ENCODE measurements at regions not wholly inside any gene's neighbourhood (a gene's known extent, or its start where the extent isn't known, plus 50 kb on each side); places are given as distances from the start of the nearest gene placed in this dataset.

DNA sequence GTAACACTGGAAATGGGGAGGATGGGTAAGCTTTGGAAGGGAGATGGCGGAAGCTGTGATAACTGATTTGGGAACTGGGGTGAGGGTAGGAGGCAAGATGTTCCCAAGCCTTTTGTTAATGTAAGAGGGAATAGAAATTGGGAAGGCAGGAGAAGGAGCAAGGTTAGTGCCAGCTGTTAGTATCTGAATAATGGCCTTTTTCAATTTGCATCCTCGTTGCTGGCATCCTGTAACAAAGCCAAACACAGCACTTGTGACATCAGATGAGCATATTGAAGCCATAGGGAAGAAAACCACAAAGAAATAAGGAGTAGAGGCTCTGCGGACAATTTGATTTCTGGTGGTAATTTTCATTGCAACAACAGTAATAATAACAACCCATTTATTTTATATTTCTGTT, 70.9 kb upstream of the CLMP start:
- TF ChIP-seq, protein P1, sequence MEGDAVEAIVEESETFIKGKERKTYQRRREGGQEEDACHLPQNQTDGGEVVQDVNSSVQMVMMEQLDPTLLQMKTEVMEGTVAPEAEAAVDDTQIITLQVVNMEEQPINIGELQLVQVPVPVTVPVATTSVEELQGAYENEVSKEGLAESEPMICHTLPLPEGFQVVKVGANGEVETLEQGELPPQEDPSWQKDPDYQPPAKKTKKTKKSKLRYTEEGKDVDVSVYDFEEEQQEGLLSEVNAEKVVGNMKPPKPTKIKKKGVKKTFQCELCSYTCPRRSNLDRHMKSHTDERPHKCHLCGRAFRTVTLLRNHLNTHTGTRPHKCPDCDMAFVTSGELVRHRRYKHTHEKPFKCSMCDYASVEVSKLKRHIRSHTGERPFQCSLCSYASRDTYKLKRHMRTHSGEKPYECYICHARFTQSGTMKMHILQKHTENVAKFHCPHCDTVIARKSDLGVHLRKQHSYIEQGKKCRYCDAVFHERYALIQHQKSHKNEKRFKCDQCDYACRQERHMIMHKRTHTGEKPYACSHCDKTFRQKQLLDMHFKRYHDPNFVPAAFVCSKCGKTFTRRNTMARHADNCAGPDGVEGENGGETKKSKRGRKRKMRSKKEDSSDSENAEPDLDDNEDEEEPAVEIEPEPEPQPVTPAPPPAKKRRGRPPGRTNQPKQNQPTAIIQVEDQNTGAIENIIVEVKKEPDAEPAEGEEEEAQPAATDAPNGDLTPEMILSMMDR (IDR thresholded peaks at IDR 0.05; ENCODE audit: unreplicated experiment) = no peak
- CTCF ChIA-PET = no interaction called here
- Mint-ChIP-seq H3K27ac (ENCODE audit: low read depth, unreplicated experiment) (no peak overlapping the region), H3K27me3 (ENCODE audit: insufficient read depth, unreplicated experiment) (peaks cover 25% of the 10 kb centered on the region), H3K36me3 (ENCODE audit: insufficient read depth, unreplicated experiment) (no peaks in the 10 kb centered on the region), H3K4me1 (ENCODE audit: insufficient read depth, unreplicated experiment) (no peaks in the 10 kb centered on the region), H3K4me3 (ENCODE audit: unreplicated experiment) (no peak overlapping the region), H3K9me3 (ENCODE audit: unreplicated experiment) (no peaks in the 10 kb centered on the region)
- POLR2A ChIA-PET = no interaction called here
- DNase-seq (ENCODE audit: unreplicated experiment) = no peak
- BruUV-seq (replicated peaks) = no TSS peak
- intact Hi-C loops (cut with micrococcal nuclease) = loop anchor here (10.0 kb wide), 1 partner anchor 401 kb away; no protein-coding TSS in a partner anchor

- ChIA-PET POLR2A (no interaction called here), CTCF (no interaction called here)
- Mint-ChIP-seq H3K4me3 (ENCODE audit: unreplicated experiment) (no peak overlapping the region), H3K36me3 (ENCODE audit: insufficient read depth, unreplicated experiment) (no peaks in the 10 kb centered on the region), H3K9me3 (ENCODE audit: unreplicated experiment) (no peaks in the 10 kb centered on the region), H3K27ac (ENCODE audit: low read depth, unreplicated experiment) (no peak overlapping the region), H3K27me3 (ENCODE audit: insufficient read depth, unreplicated experiment) (peaks cover 25% of the 10 kb centered on the region), H3K4me1 (ENCODE audit: insufficient read depth, unreplicated experiment) (no peaks in the 10 kb centered on the region)
- no TSS peak for BruUV-seq (replicated peaks)
- intact Hi-C loops (cut with micrococcal nuclease) = loop anchor here (10.0 kb wide), 1 partner anchor 400 kb away; no protein-coding TSS in a partner anchor
- TF ChIP-seq, protein P1 (IDR thresholded peaks at IDR 0.05; ENCODE audit: unreplicated experiment) = no peak
- no peak for DNase-seq (ENCODE audit: unreplicated experiment)
These were observed 69.4 kb upstream of the CLMP start for GRCh38 chr11:123264431-123264780.

GRCh38 chr11:123261345-123262106, 66.5 kb upstream of the CLMP start:
- ChIA-PET CTCF (interaction anchor here (0.5 to 7.8 kb wide), 56 partner anchors 10 to 1845 kb away, joined by 3 to 89 read pairs (median 4); no protein-coding TSS in a partner anchor), POLR2A (interaction anchor here (0.6 to 1.5 kb wide), 6 partner anchors 76 to 199 kb away, joined by 3 to 5 read pairs (median 4); partner anchors contain the start of gene HSPA8)
- DNase-seq (ENCODE audit: unreplicated experiment) = peak; percentile 80
- TF ChIP-seq, protein P1 (IDR thresholded peaks at IDR 0.05; ENCODE audit: unreplicated experiment) = peak; percentile 90
- peak overlapping the region; percentile 49 for H3K4me3 Mint-ChIP-seq (ENCODE audit: unreplicated experiment)
- no peaks in the 10 kb centered on the region for H3K9me3 Mint-ChIP-seq (ENCODE audit: unreplicated experiment)
- H3K27ac Mint-ChIP-seq (ENCODE audit: low read depth, unreplicated experiment) = no peak overlapping the region
- H3K36me3 Mint-ChIP-seq (ENCODE audit: insufficient read depth, unreplicated experiment) = no peaks in the 10 kb centered on the region
- intact Hi-C loops (cut with micrococcal nuclease) = loop anchor here (1.0 to 10.0 kb wide), 2 partner anchors 158 to 397 kb away; no protein-coding TSS in a partner anchor
- no peaks in the 10 kb centered on the region for H3K4me1 Mint-ChIP-seq (ENCODE audit: insufficient read depth, unreplicated experiment)
- no TSS peak for BruUV-seq (replicated peaks)
- peaks cover 25% of the 10 kb centered on the region for H3K27me3 Mint-ChIP-seq (ENCODE audit: insufficient read depth, unreplicated experiment)

DNA sequence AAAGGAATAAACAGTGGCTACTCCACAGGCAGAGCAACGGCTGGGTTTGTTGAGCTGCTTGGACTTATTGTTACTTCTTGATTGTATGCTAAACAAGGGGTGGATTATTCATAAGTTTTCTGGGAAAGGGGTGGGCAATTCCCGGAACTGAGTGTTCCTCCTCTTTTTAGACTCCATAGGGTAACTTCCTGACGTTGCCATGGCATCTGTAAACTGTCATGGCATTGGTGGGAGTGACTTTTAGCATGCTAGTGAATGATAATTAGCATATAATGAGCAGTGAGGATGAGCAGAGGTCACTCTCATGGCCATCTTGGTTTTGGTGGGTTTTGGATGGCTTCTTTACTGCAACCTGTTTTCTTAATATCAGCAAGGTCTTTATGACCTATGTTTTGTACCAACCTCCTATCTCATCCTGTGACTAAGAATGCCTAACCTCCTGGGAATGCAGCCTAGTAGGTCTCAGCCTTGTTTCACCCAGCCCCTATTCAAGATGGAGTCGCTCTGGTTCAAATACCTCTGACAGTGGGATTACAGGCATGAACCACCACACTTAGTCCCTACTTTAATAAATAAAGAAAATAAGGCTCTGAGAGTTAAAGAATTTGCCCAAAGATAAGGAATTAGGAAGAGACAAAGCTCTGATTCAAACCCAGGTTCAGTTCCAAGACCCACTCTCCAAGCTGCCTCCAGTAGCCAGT, 65.6 kb upstream of the CLMP start:
- BruUV-seq (replicated peaks) = no TSS peak
- Mint-ChIP-seq H3K4me3 (ENCODE audit: unreplicated experiment) (no peak overlapping the region), H3K27ac (ENCODE audit: low read depth, unreplicated experiment) (no peak overlapping the region), H3K36me3 (ENCODE audit: insufficient read depth, unreplicated experiment) (no peaks in the 10 kb centered on the region), H3K9me3 (ENCODE audit: unreplicated experiment) (no peaks in the 10 kb centered on the region), H3K4me1 (ENCODE audit: insufficient read depth, unreplicated experiment) (no peaks in the 10 kb centered on the region), H3K27me3 (ENCODE audit: insufficient read depth, unreplicated experiment) (peaks cover 24% of the 10 kb centered on the region)
- intact Hi-C loops (cut with micrococcal nuclease) = loop anchor here (1.0 to 10.0 kb wide), 2 partner anchors 157 to 396 kb away; no protein-coding TSS in a partner anchor
- ChIA-PET POLR2A (interaction anchor here (0.7 to 1.5 kb wide), 6 partner anchors 25 to 199 kb away, joined by 3 to 5 read pairs (median 4); partner anchors contain the start of gene HSPA8), CTCF (interaction anchor here (0.5 to 7.8 kb wide), 51 partner anchors 10 to 1846 kb away, joined by 3 to 89 read pairs (median 4); no protein-coding TSS in a partner anchor)
- DNase-seq (ENCODE audit: unreplicated experiment) = no peak
- TF ChIP-seq, protein P1 (IDR thresholded peaks at IDR 0.05; ENCODE audit: unreplicated experiment) = no peak

All from MCF 10A (cell line).